ENCODE measurements at regions not wholly inside any gene's neighbourhood (a gene's known extent, or its start where the extent isn't known, plus 50 kb on each side); places are given as distances from the start of the nearest gene placed in this dataset.

GRCh38 chr2:237193436-237193835, 107.7 kb downstream of the COPS8 start:
- no peak overlapping the region for H3K27ac Mint-ChIP-seq (ENCODE audit: low read depth)
- no peaks in the 10 kb centered on the region for H3K9me3 Mint-ChIP-seq
- H3K4me3 Mint-ChIP-seq: no peak overlapping the region
- DNase-seq (ENCODE audit: low spot score in 2 of 2) (no peak), ATAC-seq (replicated peaks; ENCODE audit: extremely low read depth, poor library complexity, severe bottlenecking) (no peak)
- H3K36me3 Mint-ChIP-seq (ENCODE audit: insufficient read depth): no peaks in the 10 kb centered on the region
- peaks cover 67% of the 10 kb centered on the region for H3K27me3 Mint-ChIP-seq
- H3K4me1 Mint-ChIP-seq: no peaks in the 10 kb centered on the region

GRCh38 chr2:237194081-237194480, 108.4 kb downstream of the COPS8 start:
- peaks cover 67% of the 10 kb centered on the region for H3K27me3 Mint-ChIP-seq
- DNase-seq (ENCODE audit: low spot score in 2 of 2) (no peak), ATAC-seq (replicated peaks; ENCODE audit: extremely low read depth, poor library complexity, severe bottlenecking) (no peak)
- H3K4me1 Mint-ChIP-seq: no peaks in the 10 kb centered on the region
- H3K36me3 Mint-ChIP-seq (ENCODE audit: insufficient read depth): no peaks in the 10 kb centered on the region
- H3K9me3 Mint-ChIP-seq: no peaks in the 10 kb centered on the region
- H3K4me3 Mint-ChIP-seq: no peak overlapping the region
- H3K27ac Mint-ChIP-seq (ENCODE audit: low read depth): no peak overlapping the region

- no peaks in the 10 kb centered on the region for H3K9me3 Mint-ChIP-seq
- ATAC-seq (replicated peaks; ENCODE audit: extremely low read depth, poor library complexity, severe bottlenecking): no peak
- no peaks in the 10 kb centered on the region for H3K4me1 Mint-ChIP-seq
- no peak overlapping the region for H3K27ac Mint-ChIP-seq (ENCODE audit: low read depth)
- peaks cover 67% of the 10 kb centered on the region for H3K27me3 Mint-ChIP-seq
- no peak for DNase-seq (ENCODE audit: low spot score in 2 of 2)
- H3K36me3 Mint-ChIP-seq (ENCODE audit: insufficient read depth): no peaks in the 10 kb centered on the region
- no peak overlapping the region for H3K4me3 Mint-ChIP-seq
Observed at GRCh38 chr2:237194906-237195305, 109.2 kb downstream of the COPS8 start.

GRCh38 chr2:237195396-237196120, 109.9 kb downstream of the COPS8 start:
- no peaks in the 10 kb centered on the region for H3K4me1 Mint-ChIP-seq
- H3K27ac Mint-ChIP-seq (ENCODE audit: low read depth): no peak overlapping the region
- peaks cover 72% of the 10 kb centered on the region for H3K27me3 Mint-ChIP-seq
- no peak for DNase-seq (ENCODE audit: low spot score in 2 of 2)
- no peaks in the 10 kb centered on the region for H3K36me3 Mint-ChIP-seq (ENCODE audit: insufficient read depth)
- no peak for ATAC-seq (replicated peaks; ENCODE audit: extremely low read depth, poor library complexity, severe bottlenecking)
- H3K4me3 Mint-ChIP-seq: no peak overlapping the region
- no peaks in the 10 kb centered on the region for H3K9me3 Mint-ChIP-seq

GRCh38 chr2:237196409-237196808, 110.7 kb downstream of the COPS8 start:
- ATAC-seq (replicated peaks; ENCODE audit: extremely low read depth, poor library complexity, severe bottlenecking): no peak
- no peak overlapping the region for H3K4me3 Mint-ChIP-seq
- DNase-seq (ENCODE audit: low spot score in 2 of 2): no peak
- H3K4me1 Mint-ChIP-seq: no peaks in the 10 kb centered on the region
- H3K36me3 Mint-ChIP-seq (ENCODE audit: insufficient read depth): no peaks in the 10 kb centered on the region
- H3K9me3 Mint-ChIP-seq: no peaks in the 10 kb centered on the region
- no peak overlapping the region for H3K27ac Mint-ChIP-seq (ENCODE audit: low read depth)
- peaks cover 72% of the 10 kb centered on the region for H3K27me3 Mint-ChIP-seq

- Mint-ChIP-seq H3K27me3 (peaks cover 68% of the 10 kb centered on the region), H3K27ac (ENCODE audit: low read depth) (no peak overlapping the region), H3K36me3 (ENCODE audit: insufficient read depth) (no peaks in the 10 kb centered on the region), H3K9me3 (no peaks in the 10 kb centered on the region), H3K4me3 (no peak overlapping the region), H3K4me1 (no peaks in the 10 kb centered on the region)
- DNase-seq (ENCODE audit: low spot score in 2 of 2) (no peak), ATAC-seq (replicated peaks; ENCODE audit: extremely low read depth, poor library complexity, severe bottlenecking) (no peak)
Observed at GRCh38 chr2:237196866-237197618, 111.4 kb downstream of the COPS8 start.

GRCh38 chr2:237198164-237198855, 112.6 kb downstream of the COPS8 start:
- Mint-ChIP-seq H3K4me3 (no peak overlapping the region), H3K36me3 (ENCODE audit: insufficient read depth) (no peaks in the 10 kb centered on the region), H3K27me3 (peaks cover 68% of the 10 kb centered on the region), H3K4me1 (no peaks in the 10 kb centered on the region), H3K9me3 (no peaks in the 10 kb centered on the region), H3K27ac (ENCODE audit: low read depth) (no peak overlapping the region)
- DNase-seq (ENCODE audit: low spot score in 2 of 2) (no peak), ATAC-seq (replicated peaks; ENCODE audit: extremely low read depth, poor library complexity, severe bottlenecking) (no peak)

GRCh38 chr2:237199082-237199481, 113.4 kb downstream of the COPS8 start:
- H3K4me1 Mint-ChIP-seq: no peaks in the 10 kb centered on the region
- no peak for ATAC-seq (replicated peaks; ENCODE audit: extremely low read depth, poor library complexity, severe bottlenecking)
- no peak for DNase-seq (ENCODE audit: low spot score in 2 of 2)
- no peak overlapping the region for H3K27ac Mint-ChIP-seq (ENCODE audit: low read depth)
- H3K9me3 Mint-ChIP-seq: no peaks in the 10 kb centered on the region
- H3K36me3 Mint-ChIP-seq (ENCODE audit: insufficient read depth): no peaks in the 10 kb centered on the region
- H3K4me3 Mint-ChIP-seq: no peak overlapping the region
- H3K27me3 Mint-ChIP-seq: peaks cover 72% of the 10 kb centered on the region

- Mint-ChIP-seq H3K27me3 (peaks cover 74% of the 10 kb centered on the region), H3K4me1 (no peaks in the 10 kb centered on the region), H3K9me3 (no peaks in the 10 kb centered on the region), H3K27ac (ENCODE audit: low read depth) (no peak overlapping the region), H3K4me3 (no peak overlapping the region), H3K36me3 (ENCODE audit: insufficient read depth) (no peaks in the 10 kb centered on the region)
- no peak for ATAC-seq (replicated peaks; ENCODE audit: extremely low read depth, poor library complexity, severe bottlenecking)
- DNase-seq (ENCODE audit: low spot score in 2 of 2): no peak
Observed at GRCh38 chr2:237199577-237199976, 113.9 kb downstream of the COPS8 start.

GRCh38 chr2:237200462-237200861, 114.8 kb downstream of the COPS8 start:
- no peaks in the 10 kb centered on the region for H3K9me3 Mint-ChIP-seq
- ATAC-seq (replicated peaks; ENCODE audit: extremely low read depth, poor library complexity, severe bottlenecking): no peak

GRCh38 chr2:237201461-237202287, 116.0 kb downstream of the COPS8 start:
- Mint-ChIP-seq H3K36me3 (ENCODE audit: insufficient read depth) (no peaks in the 10 kb centered on the region), H3K4me3 (no peak overlapping the region), H3K27ac (ENCODE audit: low read depth) (no peak overlapping the region), H3K4me1 (no peaks in the 10 kb centered on the region), H3K9me3 (no peaks in the 10 kb centered on the region), H3K27me3 (peaks cover 74% of the 10 kb centered on the region)
- DNase-seq (ENCODE audit: low spot score in 2 of 2): no peak
- ATAC-seq (replicated peaks; ENCODE audit: extremely low read depth, poor library complexity, severe bottlenecking): no peak

More at GRCh38 chr2:237200462-237200861, 114.8 kb downstream of the COPS8 start:
- Mint-ChIP-seq H3K27ac (ENCODE audit: low read depth) (no peak overlapping the region), H3K36me3 (ENCODE audit: insufficient read depth) (no peaks in the 10 kb centered on the region), H3K4me3 (no peak overlapping the region), H3K4me1 (no peaks in the 10 kb centered on the region), H3K27me3 (peaks cover 74% of the 10 kb centered on the region)
- DNase-seq (ENCODE audit: low spot score in 2 of 2): no peak

GRCh38 chr2:237202288-237203030, 116.8 kb downstream of the COPS8 start:
- H3K4me1 Mint-ChIP-seq: no peaks in the 10 kb centered on the region
- H3K27ac Mint-ChIP-seq (ENCODE audit: low read depth): no peak overlapping the region
- no peaks in the 10 kb centered on the region for H3K36me3 Mint-ChIP-seq (ENCODE audit: insufficient read depth)
- H3K27me3 Mint-ChIP-seq: peaks cover 74% of the 10 kb centered on the region
- no peaks in the 10 kb centered on the region for H3K9me3 Mint-ChIP-seq
- DNase-seq (ENCODE audit: low spot score in 2 of 2) (no peak), ATAC-seq (replicated peaks; ENCODE audit: extremely low read depth, poor library complexity, severe bottlenecking) (no peak)
- H3K4me3 Mint-ChIP-seq: no peak overlapping the region

Measured in central memory CD8-positive, alpha-beta T cell (primary cell).